Natural killer cell treated with Interleukin-12 subunit alpha and Interleukin-12 subunit beta and Interleukin-15 and Interleukin-18, amount 100 ng/mL, for 72 hours (primary cell): ENCODE measurements at regions not wholly inside any gene's neighbourhood (a gene's known extent, or its start where the extent isn't known, plus 50 kb on each side); places are given as distances from the start of the nearest gene placed in this dataset.
"Not testable (repeated sequence)": the region's sequence is repeated elsewhere in the genome, so short reads cannot be mapped to it uniquely, and the experiment has no call there.

ENCODE experiments used
- ATAC-seq, 2 donors: fragments of 150-1000 bp; cut with Tn5 transposase in 1 of 2; sonication (Bioruptor Pico), chemical (Tn5 transposase) in 1 of 2; 2 replicates each; pipeline ENCODE4 v1.10.0; 2021
- DNase-seq: peaks from one replicate; pipeline ENCODE4 v3.0.0; 2022; ENCODE audit warnings: low spot score
- H3K27ac Mint-ChIP-seq, 2 donors: 1 replicate in 1 of 2; 2 replicates in 1 of 2; pipeline ENCODE4 v1.8.0; 2022; ENCODE audit warnings: mixed read lengths in 2 of 2, mild to moderate bottlenecking in 1 of 2, moderate library complexity in 1 of 2
- H3K27me3 Mint-ChIP-seq, 2 donors: 1 replicate in 1 of 2; 2 replicates in 1 of 2; pipeline ENCODE4 v1.8.0; 2022; ENCODE audit warnings: mixed read lengths in 2 of 2
- H3K36me3 Mint-ChIP-seq: one replicate; pipeline ENCODE4 v1.8.0; 2022; ENCODE audit warnings: mixed read lengths
- H3K4me1 Mint-ChIP-seq, 2 donors: 1 replicate in 1 of 2; 2 replicates in 1 of 2; pipeline ENCODE4 v1.8.0; 2022; ENCODE audit warnings: low read depth in 2 of 2, mixed read lengths in 2 of 2, mild to moderate bottlenecking in 1 of 2
- H3K4me3 Mint-ChIP-seq: one replicate; pipeline ENCODE4 v1.8.0; 2022; ENCODE audit warnings: mixed read lengths
- H3K9me3 Mint-ChIP-seq: 2 replicates; pipeline ENCODE4 v1.8.0; 2022; ENCODE audit warnings: mixed read lengths

GRCh38 chr17:77028900-77029299 is 111.9 kb upstream of the SEC14L1 start:
- peaks cover 0 to 6% of the 10 kb centered on the region in 2 donors for H3K4me1 Mint-ChIP-seq
- peaks cover 6% of the 10 kb centered on the region for H3K36me3 Mint-ChIP-seq
- H3K27ac Mint-ChIP-seq, result no peak overlapping the region
- ATAC-seq, result no peak
- DNase-seq, result no peak
- peaks cover 6% of the 10 kb centered on the region for H3K9me3 Mint-ChIP-seq
- H3K4me3 Mint-ChIP-seq, result no peak overlapping the region
- peaks cover 0 to 2% of the 10 kb centered on the region in 2 donors for H3K27me3 Mint-ChIP-seq

DNA sequence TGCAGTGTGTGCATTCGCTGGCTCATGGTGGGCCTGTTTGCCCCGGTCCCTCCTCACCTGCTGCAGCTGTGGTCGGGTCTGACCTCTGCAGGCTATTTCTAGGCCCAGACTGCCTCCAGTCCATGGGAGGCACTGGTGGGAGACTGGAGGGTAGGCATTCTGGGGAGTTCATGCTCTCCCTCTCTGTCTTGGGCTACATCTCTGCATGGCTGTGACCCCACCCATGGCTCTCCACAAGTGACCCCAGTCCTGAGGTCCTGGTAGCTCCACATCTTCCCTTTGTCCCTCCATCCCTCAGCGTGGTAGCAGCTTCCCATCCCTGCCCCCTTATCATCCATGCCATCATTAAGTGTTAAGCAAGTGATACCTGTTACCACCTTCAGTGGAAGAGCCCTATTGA is 107.8 kb upstream of the SEC14L1 start:
- no peaks in the 10 kb centered on the region for H3K4me1 Mint-ChIP-seq
- DNase-seq (peak; percentile 45), ATAC-seq (no peak)
- H3K9me3 Mint-ChIP-seq, result peaks cover 6% of the 10 kb centered on the region
- peaks cover 6% of the 10 kb centered on the region for H3K36me3 Mint-ChIP-seq
- H3K27ac Mint-ChIP-seq, result no peak overlapping the region
- H3K27me3 Mint-ChIP-seq, result peaks cover 13 to 17% of the 10 kb centered on the region in 2 donors
- H3K4me3 Mint-ChIP-seq, result no peak overlapping the region

DNA sequence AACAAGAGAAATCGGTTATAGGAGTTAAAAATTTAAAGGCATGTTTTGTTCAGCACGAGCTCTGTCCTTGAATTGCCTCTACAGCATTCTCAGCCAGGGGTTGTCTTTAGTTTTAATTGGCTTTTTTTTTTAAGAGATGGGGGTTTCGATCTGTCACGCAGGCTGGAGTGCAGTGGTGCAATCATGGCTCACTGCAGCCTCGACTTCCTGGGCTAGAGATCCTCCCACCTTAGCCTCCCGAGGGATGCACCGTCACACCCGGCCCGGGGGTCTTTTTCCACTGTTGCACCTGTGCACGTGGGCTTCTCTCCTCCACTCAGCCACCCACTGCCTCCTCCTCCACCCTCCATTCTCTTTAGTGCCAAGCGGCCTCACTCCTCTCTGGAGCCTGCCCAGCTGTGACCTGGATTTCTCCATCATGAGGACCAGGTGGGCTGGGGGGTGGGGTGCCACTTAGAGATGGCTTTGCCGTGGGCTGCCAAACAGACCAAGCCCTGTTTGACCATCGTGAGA is 106.8 kb upstream of the SEC14L1 start:
- no peak overlapping the region for H3K4me3 Mint-ChIP-seq
- no peak overlapping the region for H3K27ac Mint-ChIP-seq
- H3K4me1 Mint-ChIP-seq, result no peaks in the 10 kb centered on the region
- peaks cover 6% of the 10 kb centered on the region for H3K9me3 Mint-ChIP-seq
- DNase-seq (no peak), ATAC-seq (no peak)
- H3K27me3 Mint-ChIP-seq, result peaks cover 13 to 21% of the 10 kb centered on the region in 2 donors
- H3K36me3 Mint-ChIP-seq, result peaks cover 6% of the 10 kb centered on the region

DNA sequence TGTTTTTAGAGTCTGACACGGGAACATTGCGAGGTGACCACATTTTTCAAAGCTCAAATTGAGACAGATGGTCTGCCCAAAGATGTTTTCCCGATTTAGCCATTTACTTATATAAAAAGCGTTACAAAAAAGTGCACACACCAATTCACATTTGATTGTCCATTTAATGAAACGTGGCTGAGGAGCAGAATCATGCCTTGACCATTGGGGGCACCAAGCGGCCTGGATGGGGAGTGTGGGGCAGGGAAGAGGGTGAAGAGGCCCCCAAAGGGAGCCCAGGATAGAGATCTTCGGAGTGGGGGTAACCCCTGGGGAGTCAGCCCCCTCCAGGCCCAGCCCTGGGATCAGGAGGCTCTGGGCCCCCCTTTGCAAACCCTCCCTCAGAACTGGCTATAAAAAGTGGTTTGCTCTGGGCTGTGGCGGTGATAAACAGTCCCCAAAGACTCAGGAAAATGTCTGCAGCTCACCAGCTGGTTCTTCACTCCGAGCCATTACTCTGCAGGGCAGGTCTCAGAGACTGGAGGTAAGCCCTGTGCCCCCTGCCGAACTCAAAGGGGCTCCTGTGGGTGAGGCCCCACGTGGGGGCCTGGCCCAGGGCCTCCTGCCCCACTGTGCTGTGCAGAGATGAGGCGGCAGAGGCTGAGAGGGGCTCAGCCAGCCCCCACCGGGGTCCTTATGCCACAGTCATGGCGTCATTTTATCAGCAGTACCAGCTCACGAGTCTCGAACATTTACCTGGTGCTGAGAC is 105.9 kb upstream of the SEC14L1 start:
- peak; percentile 57 for DNase-seq
- Mint-ChIP-seq H3K4me1 (no peaks in the 10 kb centered on the region), H3K27me3 (peaks cover 13 to 24% of the 10 kb centered on the region in 2 donors), H3K4me3 (no peak overlapping the region), H3K36me3 (peaks cover 6% of the 10 kb centered on the region), H3K9me3 (peaks cover 6% of the 10 kb centered on the region), H3K27ac (no peak overlapping the region)
- no peak for ATAC-seq

DNA sequence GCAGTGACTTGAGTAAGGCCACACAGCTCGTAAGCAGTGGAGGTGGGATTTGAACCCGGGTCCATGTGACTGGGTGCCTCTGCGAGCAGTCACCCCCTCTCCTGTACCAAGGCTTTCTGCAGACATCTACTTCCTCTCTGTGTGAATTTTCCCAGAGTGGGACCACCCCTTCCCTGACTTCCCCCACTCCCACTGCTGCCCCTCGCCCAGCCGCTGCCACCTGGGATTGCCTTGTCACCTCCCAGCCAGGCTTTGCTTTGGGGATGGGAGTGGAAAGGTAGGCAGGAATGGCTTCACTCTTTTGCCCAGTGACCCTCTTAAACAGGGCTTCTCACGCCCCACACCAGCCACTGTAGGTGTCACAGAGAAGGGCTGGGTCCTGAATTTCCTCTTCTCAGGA is 105.2 kb upstream of the SEC14L1 start:
- no peak for ATAC-seq

GRCh38 chr17:77036136-77036840 is 104.5 kb upstream of the SEC14L1 start:
- Mint-ChIP-seq H3K27ac (no peak overlapping the region), H3K9me3 (peaks cover 6% of the 10 kb centered on the region), H3K4me3 (no peak overlapping the region), H3K27me3 (peaks cover 13 to 24% of the 10 kb centered on the region in 2 donors), H3K4me1 (no peaks in the 10 kb centered on the region), H3K36me3 (peaks cover 2% of the 10 kb centered on the region)
- ATAC-seq (peak in 1 of 2 donors; percentile 36), DNase-seq (peak; percentile 54)

More for the DNA sequence above, 105.2 kb upstream of the SEC14L1 start:
- no peak overlapping the region for H3K27ac Mint-ChIP-seq
- H3K9me3 Mint-ChIP-seq, result peaks cover 6% of the 10 kb centered on the region
- no peak overlapping the region for H3K4me3 Mint-ChIP-seq
- peak; percentile 44 for DNase-seq
- peaks cover 6% of the 10 kb centered on the region for H3K36me3 Mint-ChIP-seq
- peaks cover 13 to 24% of the 10 kb centered on the region in 2 donors for H3K27me3 Mint-ChIP-seq
- no peaks in the 10 kb centered on the region for H3K4me1 Mint-ChIP-seq

DNA sequence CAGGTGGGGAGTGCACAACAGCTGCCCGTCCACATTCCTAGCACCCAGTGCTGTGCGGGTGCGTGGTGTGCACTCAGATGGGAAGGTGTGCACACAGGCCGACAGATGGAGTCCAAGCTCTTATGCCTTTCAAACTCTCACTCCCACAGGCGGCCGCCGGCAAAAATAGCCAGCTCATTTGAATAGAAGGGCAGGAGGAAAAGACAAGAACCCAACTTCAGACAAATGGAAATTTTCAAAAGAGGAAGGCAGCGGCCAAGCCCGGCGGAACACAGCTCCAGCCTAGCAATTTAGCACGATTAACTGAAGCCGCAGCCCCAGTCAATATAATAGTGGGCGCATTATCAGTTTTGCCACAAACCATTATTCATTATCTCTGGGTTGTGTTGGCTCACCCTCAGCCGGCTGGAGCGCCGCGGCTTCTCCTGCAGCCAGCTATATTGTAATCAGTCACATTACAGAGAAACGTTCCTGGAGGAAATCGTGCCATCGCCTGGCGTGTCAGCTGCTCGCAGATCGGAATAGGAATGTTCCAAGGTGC is 103.9 kb upstream of the SEC14L1 start:
- ATAC-seq, result peak in 1 of 2 donors; percentile 29
- H3K27ac Mint-ChIP-seq, result no peak overlapping the region
- H3K4me1 Mint-ChIP-seq, result no peaks in the 10 kb centered on the region
- peaks cover 13 to 23% of the 10 kb centered on the region in 2 donors for H3K27me3 Mint-ChIP-seq
- no peaks in the 10 kb centered on the region for H3K36me3 Mint-ChIP-seq
- DNase-seq, result peak; percentile 5
- peaks cover 2% of the 10 kb centered on the region for H3K9me3 Mint-ChIP-seq
- H3K4me3 Mint-ChIP-seq, result no peak overlapping the region

- peak; percentile 59 for DNase-seq
- Mint-ChIP-seq H3K27ac (no peak overlapping the region), H3K9me3 (no peaks in the 10 kb centered on the region), H3K4me1 (no peaks in the 10 kb centered on the region), H3K27me3 (peaks cover 13 to 22% of the 10 kb centered on the region in 2 donors), H3K36me3 (no peaks in the 10 kb centered on the region), H3K4me3 (no peak overlapping the region)
- no peak for ATAC-seq
Observed at GRCh38 chr17:77037943-77038342, 102.8 kb upstream of the SEC14L1 start.

GRCh38 chr17:77038884-77039555 is 101.7 kb upstream of the SEC14L1 start:
- no peaks in the 10 kb centered on the region for H3K36me3 Mint-ChIP-seq
- no peak overlapping the region for H3K4me3 Mint-ChIP-seq
- H3K27ac Mint-ChIP-seq, result no peak overlapping the region
- no peaks in the 10 kb centered on the region for H3K4me1 Mint-ChIP-seq
- DNase-seq, result peak; percentile 38
- ATAC-seq, result no peak
- peaks cover 13 to 22% of the 10 kb centered on the region in 2 donors for H3K27me3 Mint-ChIP-seq
- no peaks in the 10 kb centered on the region for H3K9me3 Mint-ChIP-seq

DNA sequence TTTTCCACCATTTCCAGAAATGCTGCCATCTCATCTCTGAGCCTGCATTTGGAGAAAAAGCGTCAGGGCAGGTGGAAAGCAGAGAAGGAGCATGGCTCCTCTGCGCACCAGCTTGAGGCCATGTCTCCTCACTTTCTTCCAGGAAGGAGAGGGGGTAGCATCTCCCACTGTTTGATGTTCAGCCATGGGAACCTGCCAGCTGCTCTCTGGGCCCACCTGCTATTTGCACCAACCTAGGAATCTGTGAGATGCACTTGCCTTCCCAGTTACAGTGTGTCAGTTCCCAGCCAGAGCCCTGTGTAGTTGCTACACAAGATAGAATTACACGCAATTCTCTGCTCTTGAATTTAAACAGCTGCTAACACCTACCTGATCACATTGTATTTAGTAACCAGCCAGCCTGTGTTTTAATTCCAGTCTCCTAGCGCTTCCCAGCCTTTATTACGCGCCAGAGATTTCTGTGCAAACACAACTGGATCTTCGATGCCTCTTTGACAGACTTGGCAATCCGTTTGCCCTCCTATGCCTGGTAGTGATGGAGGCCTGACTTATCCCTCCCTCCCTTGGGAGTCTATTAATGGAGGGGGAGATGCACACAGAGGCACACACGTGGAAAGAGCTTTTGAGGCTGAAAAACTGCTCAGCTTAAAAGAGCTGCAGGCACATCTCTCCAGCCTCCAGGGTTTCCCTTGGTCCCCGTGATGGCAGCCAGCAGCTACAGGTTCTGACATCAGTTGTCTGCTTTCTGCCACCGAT is 98.1 kb upstream of the SEC14L1 start:
- Mint-ChIP-seq H3K27me3 (peaks cover 0 to 9% of the 10 kb centered on the region in 2 donors), H3K36me3 (no peaks in the 10 kb centered on the region), H3K4me3 (no peak overlapping the region), H3K27ac (no peak overlapping the region), H3K9me3 (no peaks in the 10 kb centered on the region), H3K4me1 (no peaks in the 10 kb centered on the region)
- DNase-seq, result no peak
- no peak for ATAC-seq

DNA sequence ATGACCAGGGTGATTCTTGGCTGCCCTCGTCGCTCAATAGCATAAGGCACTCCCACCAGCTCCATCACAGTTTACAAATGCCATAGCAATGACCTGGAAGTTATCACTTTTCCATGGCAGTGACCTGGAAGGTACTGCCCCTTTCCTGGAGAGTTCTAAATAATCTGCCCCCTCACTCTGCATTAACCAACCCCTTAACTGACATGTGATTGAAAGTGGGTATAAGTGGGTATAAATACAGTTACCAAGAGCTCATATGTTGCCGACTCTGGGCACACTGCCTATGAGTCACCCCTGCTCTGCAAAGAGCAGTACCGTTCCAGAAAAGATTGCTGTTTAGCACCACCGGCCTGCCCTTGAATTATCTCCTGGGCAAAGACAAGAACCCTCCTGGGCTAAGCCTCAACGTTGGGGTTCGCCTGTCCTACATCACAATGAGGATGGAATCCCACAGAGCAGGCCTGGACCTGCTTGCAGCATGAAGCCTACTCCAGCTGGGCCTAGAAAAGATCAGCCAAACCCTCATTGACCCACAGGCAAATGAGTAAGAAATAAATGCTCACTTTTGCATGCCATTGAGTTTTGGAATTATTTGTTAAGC is 95.2 kb upstream of the SEC14L1 start:
- Mint-ChIP-seq H3K4me1 (no peaks in the 10 kb centered on the region), H3K27me3 (no peaks in the 10 kb centered on the region), H3K36me3 (no peaks in the 10 kb centered on the region), H3K4me3 (no peak overlapping the region), H3K9me3 (no peaks in the 10 kb centered on the region), H3K27ac (no peak overlapping the region)
- ATAC-seq (no peak), DNase-seq (no peak)

DNA sequence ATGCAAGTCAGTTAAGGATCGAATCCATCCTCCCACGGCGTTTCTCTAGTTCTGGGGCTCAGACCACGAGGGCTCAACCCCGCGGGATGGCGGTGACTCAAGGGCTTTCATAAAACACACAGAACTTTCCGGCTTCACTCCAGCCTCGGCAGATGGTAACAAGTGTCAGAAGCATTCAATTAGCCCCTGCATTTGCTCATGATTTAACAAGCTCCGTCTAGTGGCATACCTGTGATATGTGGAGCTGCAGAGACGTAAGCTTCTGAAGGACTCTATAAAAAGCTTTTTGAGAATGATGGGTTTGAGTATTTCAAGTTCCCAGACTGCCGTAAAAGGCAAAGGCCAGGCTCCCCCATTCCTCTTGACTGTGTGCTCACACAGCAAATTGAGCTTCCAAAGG is 91.3 kb upstream of the SEC14L1 start:
- Mint-ChIP-seq H3K4me1 (no peaks in the 10 kb centered on the region), H3K27ac (no peak overlapping the region), H3K9me3 (no peaks in the 10 kb centered on the region), H3K36me3 (no peaks in the 10 kb centered on the region), H3K4me3 (no peak overlapping the region), H3K27me3 (peaks cover 0 to 3% of the 10 kb centered on the region in 2 donors)
- no peak for ATAC-seq
- DNase-seq, result peak; percentile 51

GRCh38 chr17:77050901-77051300 is 89.9 kb upstream of the SEC14L1 start:
- H3K36me3 Mint-ChIP-seq, H3K4me1 Mint-ChIP-seq, H3K9me3 Mint-ChIP-seq, H3K4me3 Mint-ChIP-seq, H3K27ac Mint-ChIP-seq, H3K27me3 Mint-ChIP-seq, ATAC-seq: not testable (repeated sequence)
- DNase-seq, result peak; percentile 0
